SU-DHL-6 (cell line): ENCODE measurements at regions not wholly inside any gene's neighbourhood (a gene's known extent, or its start where the extent isn't known, plus 50 kb on each side); places are given as distances from the start of the nearest gene placed in this dataset.

Experiments
- H2AFZ ChIP-seq: fragments of 200-600 bp; sonication (generic); 2 replicates; pipeline ENCODE4 v1.6.1; 2014; ENCODE audit warnings: low read depth, mild to moderate bottlenecking, moderate library complexity, mixed read lengths, antibody characterized with exemption, low read length; ENCODE audit not compliant: severe bottlenecking
- H3F3A ChIP-seq: fragments of 200-600 bp; shearing (Covaris generic); 2 replicates; pipeline ENCODE4 v1.6.0; 2016; ENCODE audit warnings: antibody characterized with exemption, mild to moderate bottlenecking; ENCODE audit not compliant: insufficient read depth
- H3K27ac ChIP-seq: fragments of 200-600 bp; sonication (generic); 2 replicates; pipeline ENCODE4 v1.5.1; 2016; ENCODE audit warnings: low read depth, mild to moderate bottlenecking, low read length, moderate library complexity, mixed read lengths
- H3K27me3 ChIP-seq: fragments of 200-600 bp; sonication (generic), shearing (Covaris generic); 2 replicates; pipeline ENCODE4 v1.6.0; 2014; ENCODE audit warnings: mild to moderate bottlenecking, low read length
- H3K36me3 ChIP-seq: fragments of 200-600 bp; sonication (generic); 2 replicates; pipeline ENCODE4 v1.6.1; 2014; ENCODE audit warnings: mild to moderate bottlenecking, low read length, mixed read lengths
- H3K4me2 ChIP-seq: fragments of 300-600, 200-600 bp; shearing (Covaris generic), sonication (generic); 2 replicates; pipeline ENCODE4 v1.6.0; 2014; ENCODE audit warnings: low read length, low read depth, mild to moderate bottlenecking; ENCODE audit not compliant: poor library complexity, severe bottlenecking
- H3K4me3 ChIP-seq: fragments of 200-600 bp; sonication (generic); 2 replicates; pipeline ENCODE4 v1.5.1; 2014; ENCODE audit warnings: antibody characterized with exemption, low read length, mild to moderate bottlenecking, mixed read lengths; ENCODE audit not compliant: insufficient read depth, poor library complexity, severe bottlenecking
- H3K79me2 ChIP-seq: fragments of 200-600 bp; sonication (generic); 2 replicates; pipeline ENCODE4 v1.6.1; 2014; ENCODE audit warnings: mild to moderate bottlenecking, low read length, moderate library complexity; ENCODE audit not compliant: insufficient read depth
- H3K9ac ChIP-seq: fragments of 200-600 bp; sonication (generic); 2 replicates; pipeline ENCODE4 v1.7.0; 2014; ENCODE audit warnings: mild to moderate bottlenecking, low read length
- H3K9me2 ChIP-seq: fragments of 200-600 bp; sonication (generic); replicated peaks from 2 replicates; pipeline ENCODE4 v1.6.1; 2014; ENCODE audit warnings: low read length; ENCODE audit not compliant: insufficient read depth
- H3K9me3 ChIP-seq: fragments of 200-600 bp; sonication (generic); 2 replicates; pipeline ENCODE4 v1.6.1; 2014; ENCODE audit warnings: low read length, mixed read lengths; ENCODE audit not compliant: insufficient read depth
- H4K20me1 ChIP-seq: fragments of 200-600 bp; sonication (generic); 2 replicates; pipeline ENCODE4 v1.6.1; 2014; ENCODE audit warnings: low read depth, mild to moderate bottlenecking, antibody characterized with exemption, low read length, moderate library complexity, mixed read lengths
- EZH2phosphoT487 ChIP-seq: fragments of 200-600 bp; sonication (generic), shearing (Covaris generic); conservative IDR thresholded peaks from 2 replicates; pipeline ENCODE4 v1.6.1; 2018; ENCODE audit warnings: mild to moderate bottlenecking, antibody characterized with exemption, low read length, moderate library complexity, mixed read lengths
- TF ChIP-seq, protein P1 (sequence below): fragments of 200-600 bp; sonication (generic); IDR thresholded peaks from one replicate; pipeline ENCODE4 v1.5.1; 2017; ENCODE audit warnings: antibody characterized with exemption, mild to moderate bottlenecking, low read length, moderate library complexity; ENCODE audit not compliant: insufficient read depth, poor library complexity, severe bottlenecking

- no peaks in the 10 kb centered on the region for H3K27me3 ChIP-seq
- no peaks in the 10 kb centered on the region for H3F3A ChIP-seq
- no peak for TF ChIP-seq EZH2phosphoT487
- TF ChIP-seq, protein P1, sequence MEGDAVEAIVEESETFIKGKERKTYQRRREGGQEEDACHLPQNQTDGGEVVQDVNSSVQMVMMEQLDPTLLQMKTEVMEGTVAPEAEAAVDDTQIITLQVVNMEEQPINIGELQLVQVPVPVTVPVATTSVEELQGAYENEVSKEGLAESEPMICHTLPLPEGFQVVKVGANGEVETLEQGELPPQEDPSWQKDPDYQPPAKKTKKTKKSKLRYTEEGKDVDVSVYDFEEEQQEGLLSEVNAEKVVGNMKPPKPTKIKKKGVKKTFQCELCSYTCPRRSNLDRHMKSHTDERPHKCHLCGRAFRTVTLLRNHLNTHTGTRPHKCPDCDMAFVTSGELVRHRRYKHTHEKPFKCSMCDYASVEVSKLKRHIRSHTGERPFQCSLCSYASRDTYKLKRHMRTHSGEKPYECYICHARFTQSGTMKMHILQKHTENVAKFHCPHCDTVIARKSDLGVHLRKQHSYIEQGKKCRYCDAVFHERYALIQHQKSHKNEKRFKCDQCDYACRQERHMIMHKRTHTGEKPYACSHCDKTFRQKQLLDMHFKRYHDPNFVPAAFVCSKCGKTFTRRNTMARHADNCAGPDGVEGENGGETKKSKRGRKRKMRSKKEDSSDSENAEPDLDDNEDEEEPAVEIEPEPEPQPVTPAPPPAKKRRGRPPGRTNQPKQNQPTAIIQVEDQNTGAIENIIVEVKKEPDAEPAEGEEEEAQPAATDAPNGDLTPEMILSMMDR: no peak
- no peak overlapping the region for H3K9ac ChIP-seq
- no peak overlapping the region for H3K4me2 ChIP-seq
- H3K27ac ChIP-seq: no peak overlapping the region
- H3K79me2 ChIP-seq: no peaks in the 10 kb centered on the region
- H3K9me3 ChIP-seq: no peaks in the 10 kb centered on the region
- no peak overlapping the region for H2AFZ ChIP-seq
- H3K4me3 ChIP-seq: no peak overlapping the region
- no peaks in the 10 kb centered on the region for H3K9me2 ChIP-seq
- no peaks in the 10 kb centered on the region for H4K20me1 ChIP-seq
- no peaks in the 10 kb centered on the region for H3K36me3 ChIP-seq
Measured at GRCh38 chr7:81333536-81333935, 414.7 kb upstream of the SEMA3C start.

- no peaks in the 10 kb centered on the region for H3K9me2 ChIP-seq
- TF ChIP-seq, protein P1: no peak
- TF ChIP-seq EZH2phosphoT487: no peak
- no peaks in the 10 kb centered on the region for H3K79me2 ChIP-seq
- no peaks in the 10 kb centered on the region for H3K27me3 ChIP-seq
- no peak overlapping the region for H3K27ac ChIP-seq
- H3F3A ChIP-seq: no peaks in the 10 kb centered on the region
- H3K4me2 ChIP-seq: no peak overlapping the region
- no peaks in the 10 kb centered on the region for H3K9me3 ChIP-seq
- no peaks in the 10 kb centered on the region for H3K36me3 ChIP-seq
- no peak overlapping the region for H3K9ac ChIP-seq
- H4K20me1 ChIP-seq: no peaks in the 10 kb centered on the region
- no peak overlapping the region for H3K4me3 ChIP-seq
- H2AFZ ChIP-seq: no peak overlapping the region
Measured at GRCh38 chr7:81333004-81333403, 414.2 kb upstream of the SEMA3C start.

- Histone ChIP-seq H3K9me2 (no peaks in the 10 kb centered on the region), H3K4me2 (no peak overlapping the region)
Measured at GRCh38 chr7:81331061-81332018, 412.5 kb upstream of the SEMA3C start.

More at GRCh38 chr7:81331061-81332018, 412.5 kb upstream of the SEMA3C start:
- Histone ChIP-seq H3F3A (no peaks in the 10 kb centered on the region), H3K9ac (no peak overlapping the region), H2AFZ (no peak overlapping the region), H4K20me1 (no peaks in the 10 kb centered on the region), H3K9me3 (no peaks in the 10 kb centered on the region), H3K36me3 (no peaks in the 10 kb centered on the region), H3K27ac (no peak overlapping the region), H3K79me2 (no peaks in the 10 kb centered on the region), H3K4me3 (no peak overlapping the region), H3K27me3 (no peaks in the 10 kb centered on the region)
- TF ChIP-seq EZH2phosphoT487: no peak
- TF ChIP-seq, protein P1: no peak
